Glomerular visceral epithelial cell (primary cell): ENCODE measurements at regions not wholly inside any gene's neighbourhood (a gene's known extent, or its start where the extent isn't known, plus 50 kb on each side); places are given as distances from the start of the nearest gene placed in this dataset.
A peak's percentile ranks its signal among the peaks of the same experiment; 100 is the strongest.

Experiments
- DNase-seq: peaks from one replicate; pipeline ENCODE4 v3.0.0-alpha.2; 2016; ENCODE audit errors: extremely low spot score

- DNase-seq = no peak
Observed at GRCh38 chr6:19035461-19036195, 648.5 kb downstream of the RNF144B start.

GRCh38 chr6:19036196-19036555 is 649.0 kb downstream of the RNF144B start:
- DNase-seq = no peak

DNA sequence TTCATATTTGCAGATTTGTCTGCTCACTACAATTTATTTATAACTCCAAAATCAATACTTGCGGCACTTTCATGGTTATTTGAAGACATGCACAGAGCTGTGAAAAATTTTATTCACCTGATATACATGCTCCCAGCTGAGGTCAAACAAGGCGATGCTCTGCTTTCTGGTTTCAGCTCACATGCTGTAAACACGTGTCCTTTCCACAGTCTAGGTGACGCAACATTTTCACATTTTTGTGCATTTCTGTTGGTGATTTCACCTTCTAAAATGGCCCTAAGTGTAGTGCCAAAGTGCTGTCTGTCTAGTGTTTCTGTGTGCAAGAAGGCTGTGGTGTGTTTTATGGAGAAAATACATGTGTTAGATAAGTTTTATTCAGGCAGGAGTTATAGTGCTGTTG is 650.5 kb downstream of the RNF144B start:
- no peak for DNase-seq

- DNase-seq = no peak
Observed at GRCh38 chr6:19039287-19039686, 652.1 kb downstream of the RNF144B start.

DNA sequence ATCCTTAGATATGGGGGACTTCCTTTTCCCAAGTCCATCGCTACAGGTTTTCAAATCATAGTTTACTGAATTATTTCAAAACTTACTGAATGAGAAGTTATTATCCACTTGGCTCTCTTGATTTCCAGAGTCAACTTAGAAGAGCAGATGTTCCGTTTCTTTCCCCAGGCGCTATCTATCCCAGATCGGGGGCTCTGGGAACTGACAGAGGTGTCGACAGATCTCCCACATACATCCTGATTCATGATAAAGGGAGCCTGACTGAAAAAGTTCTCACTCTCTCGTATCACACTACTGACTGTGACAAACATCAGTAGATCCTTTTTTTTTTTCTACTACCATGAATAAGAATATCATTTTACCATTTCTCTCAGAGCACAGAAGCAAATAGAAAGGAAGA is 654.8 kb downstream of the RNF144B start:
- no peak for DNase-seq

DNA sequence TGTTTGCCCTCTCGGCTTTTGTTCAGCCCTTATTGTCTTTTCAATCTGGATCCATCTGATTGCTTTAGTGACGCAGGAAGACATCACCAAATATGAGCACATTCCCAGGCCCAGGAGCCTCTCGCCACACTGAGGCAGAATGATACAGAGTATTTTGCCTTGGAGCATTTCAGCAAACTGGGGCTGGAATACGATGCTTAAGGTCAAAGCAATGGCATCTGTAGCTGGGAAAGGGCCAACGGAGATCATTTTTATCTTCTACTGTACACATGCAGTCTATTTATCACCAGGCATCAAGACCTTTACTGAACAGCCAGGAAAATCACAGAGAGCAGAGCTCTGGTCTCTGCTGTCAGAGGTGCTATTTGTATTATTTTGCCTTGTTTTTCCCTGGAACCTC is 655.3 kb downstream of the RNF144B start:
- DNase-seq = no peak

- DNase-seq = no peak
Observed at GRCh38 chr6:19050765-19051164, 663.6 kb downstream of the RNF144B start.

- DNase-seq = peak; percentile 6
Observed at GRCh38 chr6:19052219-19052618, 665.1 kb downstream of the RNF144B start.

DNA sequence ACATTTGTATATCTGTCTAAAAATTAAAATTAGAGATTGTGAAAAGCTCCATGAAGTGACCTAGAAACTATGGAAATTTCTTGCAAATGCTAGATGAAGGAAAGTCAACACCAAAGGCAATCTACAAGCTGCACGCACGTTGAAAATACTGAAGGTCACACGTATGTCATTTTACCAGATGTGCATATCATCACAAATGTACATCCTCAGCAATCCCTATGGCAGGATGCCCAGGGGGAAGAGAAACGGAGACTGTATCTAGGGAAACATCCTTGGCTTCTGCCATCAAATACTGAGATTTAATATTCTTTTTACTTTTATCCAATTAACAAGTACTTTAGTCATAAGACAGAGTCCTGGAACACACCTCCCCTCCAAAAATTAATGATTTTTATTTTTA is 672.0 kb downstream of the RNF144B start:
- no peak for DNase-seq

DNA sequence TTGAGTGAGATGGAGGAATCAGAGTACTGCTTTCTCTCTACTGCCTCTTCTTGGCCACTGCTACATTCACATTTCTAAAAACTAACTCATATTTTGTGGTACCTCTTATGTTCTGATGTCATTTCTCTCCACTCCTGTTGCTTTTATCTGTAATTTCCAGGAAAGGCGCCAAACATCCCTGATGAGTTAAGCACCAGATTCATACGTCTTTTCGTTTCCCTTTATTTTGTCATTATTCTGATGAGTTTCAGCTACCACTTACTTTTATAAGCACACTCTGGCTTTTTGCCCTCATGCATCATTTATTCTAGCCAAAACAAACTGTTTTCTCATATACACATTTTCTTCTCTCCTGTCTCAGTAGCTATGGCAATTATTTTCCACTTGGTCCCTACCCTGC is 680.0 kb downstream of the RNF144B start:
- no peak for DNase-seq

- no peak for DNase-seq
Observed at GRCh38 chr6:19070520-19070919, 683.4 kb downstream of the RNF144B start.

DNA sequence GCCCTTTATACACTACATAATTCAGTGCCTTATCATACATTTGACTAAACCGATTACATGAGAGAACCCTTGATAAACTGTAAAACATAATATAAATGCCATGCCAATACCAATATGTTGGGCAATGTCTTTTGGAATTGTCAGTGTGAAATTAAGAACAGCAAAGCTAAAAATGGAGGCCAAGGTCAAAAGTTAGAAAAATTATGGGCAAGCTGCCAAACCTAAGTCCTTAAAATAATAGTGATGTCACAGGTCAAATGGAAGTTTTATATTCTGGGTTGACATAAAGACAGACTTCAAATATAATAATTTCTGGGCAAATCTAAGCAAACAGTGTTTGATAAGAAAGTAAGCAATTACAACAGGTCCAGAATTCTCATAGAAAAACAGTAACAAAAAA is 696.7 kb downstream of the RNF144B start:
- DNase-seq = no peak

GRCh38 chr6:19086480-19086879 is 699.3 kb downstream of the RNF144B start:
- no peak for DNase-seq

GRCh38 chr6:19087296-19087695 is 700.1 kb downstream of the RNF144B start:
- no peak for DNase-seq

DNA sequence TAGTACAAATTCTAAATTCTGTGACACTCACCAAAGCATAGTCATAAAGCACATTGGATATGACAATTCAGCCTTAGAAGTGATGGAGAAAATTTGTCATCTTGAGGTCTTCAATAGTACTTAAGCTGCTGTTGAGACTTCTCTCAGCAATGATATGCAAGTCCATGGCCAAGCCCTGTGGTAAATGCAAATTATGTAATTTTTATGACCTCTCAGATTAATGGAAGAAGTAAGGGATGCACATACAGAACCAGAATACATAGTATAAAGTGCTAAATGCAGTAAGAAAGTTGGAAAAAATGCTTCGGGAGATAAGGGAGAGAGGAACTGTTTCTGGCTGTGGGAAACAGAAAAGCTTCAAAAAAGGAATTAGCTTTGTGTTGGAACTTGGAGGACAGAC is 700.7 kb downstream of the RNF144B start:
- no peak for DNase-seq

- DNase-seq = no peak
Observed at GRCh38 chr6:19100752-19101151, 713.6 kb downstream of the RNF144B start.

DNA sequence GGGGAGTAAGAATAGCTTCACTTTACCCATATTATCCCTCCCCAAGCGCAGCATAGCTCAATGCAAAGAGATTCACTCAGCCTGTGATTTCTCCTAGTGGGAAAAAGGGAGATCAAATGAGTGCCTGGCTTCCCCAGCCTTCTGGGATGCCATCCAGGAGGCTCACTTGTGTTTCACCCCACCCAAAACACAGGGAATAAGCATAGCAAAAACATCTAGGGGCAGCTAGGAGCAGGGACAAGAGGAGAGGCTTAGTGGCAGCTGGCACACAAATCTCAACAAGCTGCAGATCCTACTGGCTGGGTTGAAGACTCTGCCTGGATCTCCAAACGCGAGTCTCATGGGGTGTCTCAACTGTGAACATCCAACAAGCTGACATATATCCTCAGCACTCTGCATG is 715.8 kb downstream of the RNF144B start:
- DNase-seq = no peak

DNA sequence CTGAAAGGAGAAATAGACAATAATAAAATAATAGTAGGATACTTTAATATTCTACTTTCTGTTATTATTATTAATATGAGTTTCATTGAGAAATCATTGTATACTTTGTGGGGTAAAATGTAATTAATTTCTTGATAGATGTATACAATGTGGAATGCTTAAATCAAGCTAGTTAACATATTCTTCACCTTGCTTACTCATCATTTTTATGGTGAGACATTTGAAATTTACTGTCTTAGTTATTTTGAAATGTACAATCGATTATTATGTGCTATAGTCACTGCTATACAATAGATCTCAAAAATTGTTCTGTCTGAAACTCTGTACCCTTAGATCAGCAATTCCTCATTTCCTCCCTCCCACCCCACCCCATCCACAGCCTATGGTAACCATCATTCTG is 720.3 kb downstream of the RNF144B start:
- no peak for DNase-seq

DNA sequence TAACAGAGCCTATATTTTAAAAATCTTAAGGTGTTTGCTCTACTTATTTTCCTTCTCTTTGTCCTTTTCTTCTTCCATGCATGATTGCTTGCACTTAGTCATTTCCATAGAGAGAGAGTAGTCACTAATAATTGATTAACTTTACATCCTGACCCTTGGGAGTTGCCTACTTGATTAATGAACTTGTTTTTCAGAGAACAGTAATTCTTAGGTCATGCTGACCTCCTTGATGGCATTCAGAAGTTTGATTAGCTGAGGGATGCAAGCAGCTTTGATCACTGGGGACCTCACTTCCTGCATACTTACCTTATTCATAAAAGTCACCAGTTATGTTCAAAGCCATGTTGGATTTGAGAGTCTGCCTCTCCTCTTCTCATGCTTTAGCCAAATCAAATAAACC is 715.6 kb upstream of the ID4 start:
- DNase-seq = no peak

- no peak for DNase-seq
Observed at GRCh38 chr6:19127081-19127480, 710.1 kb upstream of the ID4 start.

GRCh38 chr6:19128701-19129100 is 708.5 kb upstream of the ID4 start:
- DNase-seq = no peak

DNA sequence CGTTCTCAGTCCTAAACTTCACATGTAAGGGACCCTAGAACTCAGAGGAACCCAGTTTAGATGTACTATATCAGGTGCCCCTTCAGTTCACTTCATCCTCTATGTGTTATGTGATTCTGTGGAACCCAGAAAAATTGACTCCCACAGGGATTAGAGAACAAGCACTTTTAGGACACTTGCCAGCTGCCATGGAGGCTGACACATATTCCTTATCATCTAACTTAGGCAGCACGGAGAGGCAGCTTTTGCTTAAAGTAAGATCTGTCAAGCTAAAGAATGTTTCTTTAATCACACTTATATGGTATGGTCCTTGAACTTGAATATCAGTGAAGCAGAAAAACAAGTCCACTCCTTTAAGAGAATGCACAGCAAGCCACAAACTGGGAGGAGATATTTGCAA is 701.5 kb upstream of the ID4 start:
- DNase-seq = no peak

DNA sequence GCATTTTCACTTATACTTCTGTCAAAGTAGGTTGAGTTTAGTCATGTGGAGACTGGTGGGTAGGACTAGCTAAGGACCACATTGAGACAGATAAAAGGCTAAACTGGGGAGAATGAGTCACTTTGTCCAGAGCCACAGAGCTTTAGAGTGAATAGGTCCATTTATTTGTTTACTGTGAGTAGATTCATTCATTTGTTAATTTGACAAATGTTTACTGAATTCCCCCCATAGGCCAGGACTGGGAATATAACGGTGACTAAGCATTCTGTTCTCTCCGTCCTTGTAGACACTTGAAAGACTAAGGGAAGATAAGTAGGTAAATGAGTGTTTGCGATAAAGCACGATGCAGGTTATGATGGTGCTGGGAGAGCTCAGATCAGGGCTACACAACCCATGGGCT is 699.7 kb upstream of the ID4 start:
- DNase-seq = no peak

DNA sequence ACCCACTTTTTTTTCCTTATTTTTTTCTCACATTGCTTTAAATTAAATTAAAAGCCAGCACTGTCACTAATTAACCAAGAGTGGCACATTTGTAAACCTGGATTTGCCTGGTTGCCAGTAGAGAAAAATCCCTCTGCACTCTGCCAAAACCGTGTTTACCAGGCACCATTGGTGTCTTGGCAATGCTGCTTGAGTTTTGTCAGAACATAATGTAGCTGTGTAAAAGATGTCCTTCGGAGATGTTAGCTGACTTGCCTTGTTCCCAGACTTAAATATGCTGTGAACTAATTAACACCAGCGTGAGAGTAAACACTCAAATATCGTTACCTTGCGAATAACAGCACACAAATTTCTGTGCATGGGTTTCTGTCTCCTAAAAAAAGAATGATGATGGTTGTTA is 694.9 kb upstream of the ID4 start:
- DNase-seq = no peak
